ENCODE measurements at regions not wholly inside any gene's neighbourhood (a gene's known extent, or its start where the extent isn't known, plus 50 kb on each side); places are given as distances from the start of the nearest gene placed in this dataset.
"Not testable (repeated sequence)": the region's sequence is repeated elsewhere in the genome, so short reads cannot be mapped to it uniquely, and the experiment has no call there.

DNA sequence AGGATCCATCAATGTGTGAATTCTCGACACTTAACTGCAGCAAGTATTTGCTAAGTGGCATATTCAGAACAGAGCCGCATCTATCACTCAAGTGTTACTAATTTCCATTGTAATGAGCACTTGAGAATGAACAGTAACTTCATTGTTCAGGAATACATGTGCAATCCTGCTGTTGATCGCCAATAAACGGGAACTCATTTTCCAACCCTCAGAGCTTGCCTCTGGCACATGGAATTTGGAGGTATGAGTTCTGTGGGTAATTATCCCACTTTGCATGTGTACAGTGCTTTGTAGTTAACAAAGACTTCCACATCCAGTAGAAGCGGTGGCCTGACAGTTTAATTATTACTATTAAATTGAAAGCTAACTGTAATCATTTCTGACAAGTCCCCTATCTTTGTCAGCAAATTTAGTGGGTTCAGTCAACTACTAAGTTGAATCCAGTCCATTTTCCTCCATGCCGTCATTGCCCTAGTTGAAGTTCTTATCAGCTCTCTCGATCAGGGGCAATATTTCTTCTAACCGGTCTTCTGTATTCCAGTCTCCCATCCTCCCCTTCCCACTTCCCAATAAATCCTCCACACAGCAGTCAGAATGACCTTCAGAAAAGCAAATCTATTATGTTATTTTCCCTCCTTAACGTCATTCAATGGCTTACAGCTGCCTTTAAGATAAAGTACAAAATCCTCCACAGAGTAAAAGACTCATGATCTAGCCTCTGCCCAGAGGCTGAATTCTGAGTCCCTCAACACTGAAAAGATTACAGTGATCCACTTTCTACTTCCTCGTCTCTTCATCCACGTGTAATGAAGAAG lies 62.4 kb upstream of the GBA3 start:
- DNase-seq (ENCODE audit: low read depth in 2 of 2): not testable (repeated sequence)

DNA sequence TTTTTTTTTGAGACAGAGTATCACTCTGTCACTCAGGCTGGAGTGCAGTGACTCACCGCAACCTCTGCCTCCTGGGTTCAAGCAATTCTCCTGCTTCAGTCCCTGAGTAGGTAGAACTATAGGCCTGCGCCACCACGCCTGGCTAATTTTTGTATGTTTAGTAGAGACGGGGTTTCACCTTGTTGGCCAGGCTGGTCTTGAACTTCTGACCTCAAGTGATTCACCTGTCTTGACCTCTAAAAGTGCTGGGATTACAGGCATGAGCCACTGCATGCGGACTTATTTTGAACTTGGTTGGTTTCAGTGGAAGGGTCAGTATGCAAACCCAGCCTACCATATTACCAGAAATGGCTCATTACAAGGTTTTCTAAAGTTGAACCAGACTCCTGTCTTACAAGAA lies 61.6 kb upstream of the GBA3 start:
- not testable (repeated sequence) for DNase-seq (ENCODE audit: low read depth in 2 of 2)

DNA sequence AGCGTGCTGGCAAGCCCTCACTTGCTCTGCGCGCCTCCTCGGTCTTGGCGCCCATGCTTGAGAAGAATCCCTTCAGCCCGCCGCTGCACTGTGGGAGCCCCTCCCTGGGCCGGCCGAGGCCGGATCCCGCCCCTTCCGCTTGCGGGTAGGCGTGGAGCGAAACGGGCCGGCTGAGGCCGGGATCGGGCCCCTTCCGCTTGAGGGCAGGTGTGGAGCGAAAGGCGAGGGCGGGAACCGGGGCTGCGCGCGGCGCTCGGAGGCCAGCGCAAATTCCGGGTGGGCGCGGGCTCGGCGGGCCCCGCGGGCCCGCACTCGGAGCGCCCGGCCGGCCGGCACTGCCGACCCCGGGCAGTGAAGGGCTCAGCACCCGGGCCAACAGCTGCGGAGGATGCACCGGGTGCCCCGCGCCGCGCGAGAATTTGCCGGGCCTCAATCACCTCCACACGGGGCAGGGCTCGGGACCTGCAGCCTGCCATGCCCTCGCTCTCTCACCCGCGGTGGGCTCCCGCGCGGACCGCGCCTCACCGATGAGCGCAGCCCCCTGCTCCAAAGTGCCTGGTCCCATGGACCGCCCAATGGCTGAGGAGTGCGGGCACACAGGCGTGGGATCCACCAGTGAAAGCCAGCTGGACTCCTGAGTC lies 58.1 kb upstream of the GBA3 start:
- DNase-seq (ENCODE audit: low read depth in 2 of 2): no peak

DNA sequence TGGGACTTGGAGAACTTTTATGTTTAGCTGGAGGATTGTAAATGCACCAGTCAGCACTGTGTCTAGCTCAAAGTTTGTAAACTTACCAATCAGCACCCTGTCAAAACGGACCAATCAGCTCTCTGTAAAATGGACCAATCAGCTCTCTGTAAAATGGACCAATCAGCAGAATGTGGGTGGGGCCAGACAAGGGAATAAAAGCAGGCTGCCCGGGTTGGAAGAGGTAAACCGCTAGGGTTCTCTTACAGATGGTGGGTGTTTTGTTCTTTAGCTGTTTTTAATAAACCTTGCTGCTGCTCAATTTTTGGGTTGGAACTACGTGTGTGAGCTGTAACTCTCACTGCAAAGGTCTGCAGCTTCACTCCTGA lies 57.6 kb upstream of the GBA3 start:
- not testable (repeated sequence) for DNase-seq (ENCODE audit: low read depth in 2 of 2)

DNA sequence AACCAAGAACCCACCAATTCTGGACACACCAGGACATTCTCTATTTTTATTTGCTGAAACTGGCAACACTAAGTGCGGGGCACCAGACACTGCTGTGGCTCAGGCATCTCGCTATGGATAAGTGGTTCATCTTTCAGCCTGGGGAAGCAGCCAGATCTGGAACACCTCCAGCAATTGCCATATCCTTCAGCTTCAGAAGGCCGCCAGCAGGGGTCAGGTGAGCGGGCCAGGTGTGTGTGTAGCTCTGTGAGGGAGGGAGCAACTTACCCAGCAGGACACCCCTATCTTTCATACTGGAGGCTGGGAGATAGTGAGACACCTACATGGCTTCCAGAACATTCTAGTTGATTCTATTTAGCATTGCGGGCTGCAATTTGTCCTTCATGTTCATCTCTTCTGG lies 57.0 kb upstream of the GBA3 start:
- no peak for DNase-seq (ENCODE audit: low read depth in 2 of 2)

DNA sequence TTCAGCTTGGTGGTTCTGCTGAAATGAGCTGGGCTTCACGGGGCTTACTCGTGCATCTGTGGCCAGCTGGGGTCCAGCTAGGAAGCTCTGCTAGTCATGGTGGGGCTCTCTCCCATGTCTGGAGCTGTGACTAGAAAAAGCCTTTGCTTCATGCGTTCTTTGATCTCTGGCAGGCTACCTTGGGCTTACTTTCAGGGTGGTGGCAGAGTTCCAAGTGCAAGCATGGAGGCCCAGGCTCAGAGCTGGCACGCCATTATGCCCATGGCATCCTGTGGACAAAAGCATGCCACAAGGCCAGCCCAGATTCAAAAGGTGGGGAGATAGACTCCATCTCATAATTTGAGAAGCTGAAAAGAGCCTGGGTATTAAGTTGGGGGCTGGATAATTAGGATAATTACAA lies 55.4 kb upstream of the GBA3 start:
- no peak for DNase-seq (ENCODE audit: low read depth in 2 of 2)

All from stimulated activated CD4-positive, alpha-beta T cell treated with anti-CD3 and anti-CD28 coated beads, Interleukin-1b, Interleukin-23, amount 100 ng/mL, for 4 hours (primary cell).